H9 (cell line): ENCODE measurements at regions not wholly inside any gene's neighbourhood (a gene's known extent, or its start where the extent isn't known, plus 50 kb on each side); places are given as distances from the start of the nearest gene placed in this dataset.

ENCODE experiments used
- DNase-seq: peaks from one replicate; pipeline ENCODE4 v3.0.0-alpha.2; 2017
- H2AFZ ChIP-seq: one replicate; pipeline ENCODE4 v1.6.1; 2013; ENCODE audit warnings: mild to moderate bottlenecking, low read length, control low read depth, moderate library complexity
- H2AK5ac ChIP-seq: 2 replicates; pipeline ENCODE4 v1.6.1; 2013; ENCODE audit warnings: low read length, control low read depth, mixed read lengths; ENCODE audit not compliant: insufficient read length
- H2BK120ac ChIP-seq: one replicate; pipeline ENCODE4 v1.6.1; 2013; ENCODE audit warnings: low read depth, mild to moderate bottlenecking, low read length, control low read depth, inconsistent platforms; ENCODE audit not compliant: poor library complexity, severe bottlenecking
- H2BK12ac ChIP-seq: 2 replicates; pipeline ENCODE4 v1.6.1; 2013; ENCODE audit warnings: low read length, control low read depth, mixed read lengths, low read depth; ENCODE audit not compliant: insufficient read length
- H2BK15ac ChIP-seq: 2 replicates; pipeline ENCODE4 v1.6.1; 2013; ENCODE audit warnings: low read depth, low read length, control low read depth
- H2BK20ac ChIP-seq: one replicate; pipeline ENCODE4 v1.6.1; 2013; ENCODE audit warnings: low read depth, mild to moderate bottlenecking, low read length, control low read depth, inconsistent platforms; ENCODE audit not compliant: poor library complexity, severe bottlenecking
- H2BK5ac ChIP-seq: 2 replicates; pipeline ENCODE4 v1.6.1; 2013; ENCODE audit warnings: low read length, control low read depth, mixed read lengths; ENCODE audit not compliant: insufficient read length
- H3K14ac ChIP-seq: 2 replicates; pipeline ENCODE4 v1.6.1; 2013; ENCODE audit warnings: low read length, control low read depth; ENCODE audit not compliant: insufficient read depth
- H3K18ac ChIP-seq: 2 replicates; pipeline ENCODE4 v1.6.1; 2013; ENCODE audit warnings: low read depth, mild to moderate bottlenecking, mixed read lengths, low read length, control low read depth; ENCODE audit not compliant: insufficient read length
- H3K23ac ChIP-seq: 2 replicates; pipeline ENCODE4 v1.6.1; 2013; ENCODE audit warnings: low read length, control low read depth, mixed read lengths, low read depth; ENCODE audit not compliant: insufficient read length
- H3K23me2 ChIP-seq: 2 replicates; pipeline ENCODE4 v1.6.1; 2013; ENCODE audit warnings: low read depth, mild to moderate bottlenecking, mixed read lengths, low read length, control low read depth; ENCODE audit not compliant: insufficient read length, poor library complexity, severe bottlenecking
- H3K27ac ChIP-seq: 2 replicates; pipeline ENCODE4 v1.5.1; 2013; ENCODE audit warnings: low read length, control low read depth, mixed read lengths, low read depth; ENCODE audit not compliant: insufficient read length
- H3K27me3 ChIP-seq: 2 replicates; pipeline ENCODE4 v1.6.1; 2013; ENCODE audit warnings: low read length, control low read depth, inconsistent platforms; ENCODE audit not compliant: insufficient read depth
- H3K4ac ChIP-seq: 2 replicates; pipeline ENCODE4 v1.6.1; 2013; ENCODE audit warnings: low read depth, mild to moderate bottlenecking, control low read depth, inconsistent platforms, low read length, moderate library complexity
- H3K4me1 ChIP-seq: 2 replicates; pipeline ENCODE4 v1.6.1; 2013; ENCODE audit warnings: low read length, control low read depth, inconsistent platforms; ENCODE audit not compliant: insufficient read depth
- H3K4me2 ChIP-seq: 2 replicates; pipeline ENCODE4 v1.6.1; 2013; ENCODE audit warnings: low read length, control low read depth, mixed read lengths; ENCODE audit not compliant: insufficient read length, insufficient read depth
- H3K56ac ChIP-seq: 2 replicates; pipeline ENCODE4 v1.6.1; 2013; ENCODE audit warnings: low read depth, mild to moderate bottlenecking, mixed read lengths, low read length, control low read depth; ENCODE audit not compliant: insufficient read length
- H3K79me1 ChIP-seq: 2 replicates; pipeline ENCODE4 v1.6.1; 2013; ENCODE audit warnings: low read depth, mild to moderate bottlenecking, moderate library complexity, low read length, control low read depth, inconsistent platforms; ENCODE audit not compliant: insufficient read depth, poor library complexity, severe bottlenecking
- H3K79me2 ChIP-seq: 2 replicates; pipeline ENCODE4 v1.6.1; 2013; ENCODE audit warnings: low read length, control low read depth, inconsistent platforms; ENCODE audit not compliant: insufficient read depth
- H3K9ac ChIP-seq: 2 replicates; pipeline ENCODE4 v1.6.1; 2013; ENCODE audit warnings: low read length, control low read depth, mixed read lengths; ENCODE audit not compliant: insufficient read length; ENCODE audit errors: extremely low read depth
- H3K9me3 ChIP-seq: one replicate; pipeline ENCODE4 v1.6.1; 2013; ENCODE audit warnings: low read depth, low read length, inconsistent platforms; ENCODE audit not compliant: control insufficient read depth
- H3T11ph ChIP-seq: one replicate; pipeline ENCODE4 v1.6.1; 2013; ENCODE audit warnings: mild to moderate bottlenecking, low read length, control low read depth, inconsistent platforms
- H4K20me1 ChIP-seq: one replicate; pipeline ENCODE4 v1.6.1; 2013; ENCODE audit not compliant: control insufficient read depth, insufficient read length, insufficient read depth
- H4K5ac ChIP-seq: 2 replicates; pipeline ENCODE4 v1.6.1; 2013; ENCODE audit warnings: low read depth, mild to moderate bottlenecking, mixed read lengths, low read length, control low read depth; ENCODE audit not compliant: insufficient read length
- H4K8ac ChIP-seq: replicated peaks from 2 replicates; pipeline ENCODE4 v1.6.1; 2013; ENCODE audit warnings: low read length, control low read depth, mixed read lengths, low read depth; ENCODE audit not compliant: insufficient read length
- H4K91ac ChIP-seq: 2 replicates; pipeline ENCODE4 v1.6.1; 2013; ENCODE audit warnings: low read depth, mild to moderate bottlenecking, moderate library complexity, mixed read lengths, low read length, control low read depth; ENCODE audit not compliant: insufficient read length
- H3K27ac Mint-ChIP-seq, 3 experiments: 2 replicates in 2 of 3; 3 replicates in 1 of 3; pipeline ENCODE4 v1.8.0; 2020 to 2021; ENCODE audit warnings: mixed read lengths in 3 of 3, mild to moderate bottlenecking in 1 of 3, moderate library complexity in 1 of 3
- H3K27me3 Mint-ChIP-seq: 2 replicates; pipeline ENCODE4 v1.8.0; 2021; ENCODE audit warnings: low read depth, mild to moderate bottlenecking, moderate library complexity, mixed read lengths
- H3K36me3 Mint-ChIP-seq, 3 experiments: 2 replicates in 2 of 3; 3 replicates in 1 of 3; pipeline ENCODE4 v1.8.0; 2020 to 2021; ENCODE audit warnings: low read depth in 3 of 3, mixed read lengths in 3 of 3; ENCODE audit not compliant: insufficient read depth in 1 of 3
- H3K4me1 Mint-ChIP-seq, 2 experiments: 2 replicates each; pipeline ENCODE4 v1.8.0; 2020; ENCODE audit warnings: mixed read lengths in 2 of 2
- H3K4me3 Mint-ChIP-seq, 2 experiments: 2 replicates in 1 of 2; 3 replicates in 1 of 2; pipeline ENCODE4 v1.8.0; 2020 to 2021; ENCODE audit warnings: mild to moderate bottlenecking in 2 of 2, mixed read lengths in 2 of 2, moderate library complexity in 1 of 2
- H3K9me3 Mint-ChIP-seq, 2 experiments: 2 replicates in 1 of 2; 3 replicates in 1 of 2; pipeline ENCODE4 v1.8.0; 2020; ENCODE audit warnings: mild to moderate bottlenecking in 2 of 2, mixed read lengths in 2 of 2, moderate library complexity in 1 of 2
- WGBS: extraction: QIAGEN DNeasy Blood & Tissue Kit; methylation state at CpG from one replicate; pipeline ENCODE4 v1.1.7; 2013; ENCODE audit warnings: missing lambda C conversion rate, low lambda C conversion rate, mixed read lengths; ENCODE audit not compliant: insufficient read length; ENCODE audit errors: extremely low coverage; 5-methylcytosine and 5-hydroxymethylcytosine counted together
- TF ChIP-seq, protein P1 (sequence below): fragments of 200-600 bp; sonication (generic); conservative IDR thresholded peaks from 3 replicates; pipeline ENCODE4 v1.8.0; 2021; ENCODE audit warnings: antibody characterized with exemption, mild to moderate bottlenecking

DNA sequence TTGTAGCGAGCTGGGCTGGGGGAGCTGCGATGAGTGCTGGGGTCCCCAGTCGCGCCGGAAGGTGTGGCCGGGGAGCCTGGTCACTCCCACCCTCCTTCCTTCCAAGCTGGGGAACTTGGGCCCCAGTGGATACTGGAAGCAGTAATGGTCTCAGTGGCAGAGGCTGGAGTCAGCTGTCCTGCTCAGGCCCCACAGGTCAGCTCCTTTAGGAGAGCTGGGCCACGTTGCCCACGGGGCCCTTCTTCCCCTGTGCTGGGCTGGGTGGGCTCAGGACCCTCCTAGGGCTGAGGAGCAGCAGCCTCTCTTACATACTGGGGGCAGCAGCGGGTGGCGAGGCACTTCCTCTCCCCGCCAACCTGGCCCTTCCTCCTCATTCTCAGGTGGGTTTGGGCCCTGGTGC, 200.6 kb upstream of the MKI67 start:
- WGBS = no CpG with 5 or more reads among the region's 11 CpGs
- H3K79me2 ChIP-seq = no peaks in the 10 kb centered on the region
- no peak overlapping the region for H2AFZ ChIP-seq
- no peaks in the 10 kb centered on the region for H3K9me3 ChIP-seq
- H2BK20ac ChIP-seq = no peak overlapping the region
- no peak overlapping the region for H4K91ac ChIP-seq
- no peaks in the 10 kb centered on the region for H3K79me1 ChIP-seq
- peaks cover 2% of the 10 kb centered on the region; the same call in 1 of the 2 replicates for H3K27me3 Mint-ChIP-seq
- H3K4me1 ChIP-seq = no peaks in the 10 kb centered on the region
- no peak overlapping the region for H4K8ac ChIP-seq
- H3K18ac ChIP-seq = no peak overlapping the region
- peaks cover 0 to 11% (median 0%) of the 10 kb centered on the region in 3 experiments; a peak in 3 of 7 replicates for H3K36me3 Mint-ChIP-seq
- H3K4me2 ChIP-seq = no peak overlapping the region
- H2BK15ac ChIP-seq = no peak overlapping the region
- DNase-seq = no peak
- no peaks in the 10 kb centered on the region for H4K20me1 ChIP-seq
- H3K9me3 Mint-ChIP-seq = peaks cover 10% of the 10 kb centered on the region in 2 experiments; a peak in 4 of 5 replicates
- no peak overlapping the region for H2BK12ac ChIP-seq
- H2AK5ac ChIP-seq = no peak overlapping the region
- H3K27ac Mint-ChIP-seq = no peak overlapping the region
- TF ChIP-seq, protein P1, sequence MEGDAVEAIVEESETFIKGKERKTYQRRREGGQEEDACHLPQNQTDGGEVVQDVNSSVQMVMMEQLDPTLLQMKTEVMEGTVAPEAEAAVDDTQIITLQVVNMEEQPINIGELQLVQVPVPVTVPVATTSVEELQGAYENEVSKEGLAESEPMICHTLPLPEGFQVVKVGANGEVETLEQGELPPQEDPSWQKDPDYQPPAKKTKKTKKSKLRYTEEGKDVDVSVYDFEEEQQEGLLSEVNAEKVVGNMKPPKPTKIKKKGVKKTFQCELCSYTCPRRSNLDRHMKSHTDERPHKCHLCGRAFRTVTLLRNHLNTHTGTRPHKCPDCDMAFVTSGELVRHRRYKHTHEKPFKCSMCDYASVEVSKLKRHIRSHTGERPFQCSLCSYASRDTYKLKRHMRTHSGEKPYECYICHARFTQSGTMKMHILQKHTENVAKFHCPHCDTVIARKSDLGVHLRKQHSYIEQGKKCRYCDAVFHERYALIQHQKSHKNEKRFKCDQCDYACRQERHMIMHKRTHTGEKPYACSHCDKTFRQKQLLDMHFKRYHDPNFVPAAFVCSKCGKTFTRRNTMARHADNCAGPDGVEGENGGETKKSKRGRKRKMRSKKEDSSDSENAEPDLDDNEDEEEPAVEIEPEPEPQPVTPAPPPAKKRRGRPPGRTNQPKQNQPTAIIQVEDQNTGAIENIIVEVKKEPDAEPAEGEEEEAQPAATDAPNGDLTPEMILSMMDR = no peak
- no peak overlapping the region for H3T11ph ChIP-seq
- H4K5ac ChIP-seq = no peak overlapping the region
- H3K27ac ChIP-seq = no peak overlapping the region
- H3K23ac ChIP-seq = no peak overlapping the region
- no peak overlapping the region for H3K56ac ChIP-seq
- no peak overlapping the region for H3K4me3 Mint-ChIP-seq
- no peak overlapping the region for H2BK120ac ChIP-seq
- no peak overlapping the region for H3K4ac ChIP-seq
- no peaks in the 10 kb centered on the region for H3K23me2 ChIP-seq
- no peak overlapping the region for H2BK5ac ChIP-seq
- no peaks in the 10 kb centered on the region for H3K27me3 ChIP-seq
- no peak overlapping the region for H3K9ac ChIP-seq
- H3K14ac ChIP-seq = no peak overlapping the region
- peaks cover 5 to 11% of the 10 kb centered on the region in 2 experiments for H3K4me1 Mint-ChIP-seq
